GM12875 (cell line): ENCODE measurements at regions not wholly inside any gene's neighbourhood (a gene's known extent, or its start where the extent isn't known, plus 50 kb on each side); places are given as distances from the start of the nearest gene placed in this dataset.

Experiments used
- H3K4me3 ChIP-seq: one replicate; pipeline ENCODE4 v1.5.1; 2011; ENCODE audit warnings: low read depth, low read length, control low read depth
- TF ChIP-seq, protein P1 (sequence below): IDR thresholded peaks from 2 replicates; pipeline ENCODE4 v1.5.1; 2011; ENCODE audit warnings: low read depth, mild to moderate bottlenecking, control low read depth, inconsistent platforms, low read length, moderate library complexity, borderline replicate concordance; ENCODE audit not compliant: insufficient read depth

DNA sequence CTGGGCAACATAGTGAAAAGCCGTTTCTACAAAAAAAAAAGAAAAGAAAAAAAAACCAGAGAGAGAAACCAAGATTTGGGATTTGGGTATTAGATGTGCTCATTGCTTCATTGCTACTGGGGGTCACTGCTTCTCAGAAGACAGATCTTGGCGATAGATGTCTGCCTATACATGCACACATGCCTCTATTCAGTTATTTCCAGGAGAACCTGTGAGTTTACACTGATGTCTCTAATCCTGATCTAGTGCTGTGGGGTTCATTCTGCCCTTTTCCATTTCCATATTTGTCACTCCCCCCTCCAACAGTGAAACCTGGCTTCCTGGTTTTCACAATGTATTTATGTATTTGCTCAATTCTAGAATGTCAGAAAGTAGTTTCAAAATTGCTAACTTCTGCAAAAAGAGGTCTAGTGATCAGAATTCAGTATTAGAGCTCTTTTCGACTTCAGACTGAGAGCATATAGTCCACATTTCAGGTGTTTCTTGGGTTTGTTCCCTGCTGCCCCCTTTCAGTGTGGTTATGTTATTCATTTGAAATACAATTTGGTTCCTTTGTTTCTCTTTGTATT, 111.0 kb downstream of the SLC25A47 start:
- H3K4me3 ChIP-seq = no peak overlapping the region
- TF ChIP-seq, protein P1, sequence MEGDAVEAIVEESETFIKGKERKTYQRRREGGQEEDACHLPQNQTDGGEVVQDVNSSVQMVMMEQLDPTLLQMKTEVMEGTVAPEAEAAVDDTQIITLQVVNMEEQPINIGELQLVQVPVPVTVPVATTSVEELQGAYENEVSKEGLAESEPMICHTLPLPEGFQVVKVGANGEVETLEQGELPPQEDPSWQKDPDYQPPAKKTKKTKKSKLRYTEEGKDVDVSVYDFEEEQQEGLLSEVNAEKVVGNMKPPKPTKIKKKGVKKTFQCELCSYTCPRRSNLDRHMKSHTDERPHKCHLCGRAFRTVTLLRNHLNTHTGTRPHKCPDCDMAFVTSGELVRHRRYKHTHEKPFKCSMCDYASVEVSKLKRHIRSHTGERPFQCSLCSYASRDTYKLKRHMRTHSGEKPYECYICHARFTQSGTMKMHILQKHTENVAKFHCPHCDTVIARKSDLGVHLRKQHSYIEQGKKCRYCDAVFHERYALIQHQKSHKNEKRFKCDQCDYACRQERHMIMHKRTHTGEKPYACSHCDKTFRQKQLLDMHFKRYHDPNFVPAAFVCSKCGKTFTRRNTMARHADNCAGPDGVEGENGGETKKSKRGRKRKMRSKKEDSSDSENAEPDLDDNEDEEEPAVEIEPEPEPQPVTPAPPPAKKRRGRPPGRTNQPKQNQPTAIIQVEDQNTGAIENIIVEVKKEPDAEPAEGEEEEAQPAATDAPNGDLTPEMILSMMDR = no peak

DNA sequence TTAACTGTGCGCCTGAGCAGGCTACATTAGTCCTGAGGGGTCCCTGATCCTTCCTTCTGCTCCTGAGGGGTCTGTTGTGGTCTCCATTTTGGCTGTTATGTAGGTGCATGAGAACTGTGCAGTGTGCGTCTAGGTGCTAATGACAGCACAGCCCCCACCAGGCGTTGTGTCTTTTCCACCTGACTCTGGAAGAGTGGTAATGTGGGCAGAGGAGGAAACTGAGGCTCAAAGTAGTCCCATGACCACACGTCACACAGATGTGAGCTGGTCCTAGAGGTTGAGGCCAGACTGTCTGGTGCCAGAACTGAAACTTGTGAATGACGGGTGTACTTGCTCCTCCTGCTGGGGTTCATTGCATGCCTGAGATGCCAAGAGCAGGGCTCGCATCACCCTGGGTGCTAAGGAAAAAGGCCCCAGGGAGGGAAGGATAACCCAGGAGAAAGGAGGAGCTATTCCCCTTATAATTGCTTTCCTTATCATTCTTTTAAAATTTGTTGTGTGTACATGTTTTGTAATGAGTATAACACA, 111.8 kb downstream of the SLC25A47 start:
- TF ChIP-seq, protein P1 = no peak

DNA sequence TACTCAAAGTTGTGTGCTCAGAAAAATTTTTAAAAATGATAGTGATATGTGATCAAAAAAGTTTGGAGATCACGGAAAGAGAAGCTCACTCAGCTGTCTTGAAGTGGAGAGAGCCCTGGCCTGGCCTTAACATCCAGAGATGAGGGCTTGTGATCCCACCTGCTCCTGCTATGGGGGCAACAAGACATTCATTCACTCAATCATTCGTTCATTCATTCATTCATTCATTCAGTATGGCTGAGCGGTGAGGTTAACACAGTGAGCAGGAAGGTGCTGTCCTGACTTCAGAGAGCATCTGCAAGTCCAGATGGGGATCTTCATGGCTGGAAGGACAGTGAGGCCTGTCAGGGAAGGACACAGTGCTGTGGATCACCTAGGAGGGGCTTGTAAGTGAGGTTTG, 112.3 kb downstream of the SLC25A47 start:
- TF ChIP-seq, protein P1 = no peak
- no peak overlapping the region for H3K4me3 ChIP-seq

More for the DNA sequence above, 111.8 kb downstream of the SLC25A47 start:
- H3K4me3 ChIP-seq = no peak overlapping the region

DNA sequence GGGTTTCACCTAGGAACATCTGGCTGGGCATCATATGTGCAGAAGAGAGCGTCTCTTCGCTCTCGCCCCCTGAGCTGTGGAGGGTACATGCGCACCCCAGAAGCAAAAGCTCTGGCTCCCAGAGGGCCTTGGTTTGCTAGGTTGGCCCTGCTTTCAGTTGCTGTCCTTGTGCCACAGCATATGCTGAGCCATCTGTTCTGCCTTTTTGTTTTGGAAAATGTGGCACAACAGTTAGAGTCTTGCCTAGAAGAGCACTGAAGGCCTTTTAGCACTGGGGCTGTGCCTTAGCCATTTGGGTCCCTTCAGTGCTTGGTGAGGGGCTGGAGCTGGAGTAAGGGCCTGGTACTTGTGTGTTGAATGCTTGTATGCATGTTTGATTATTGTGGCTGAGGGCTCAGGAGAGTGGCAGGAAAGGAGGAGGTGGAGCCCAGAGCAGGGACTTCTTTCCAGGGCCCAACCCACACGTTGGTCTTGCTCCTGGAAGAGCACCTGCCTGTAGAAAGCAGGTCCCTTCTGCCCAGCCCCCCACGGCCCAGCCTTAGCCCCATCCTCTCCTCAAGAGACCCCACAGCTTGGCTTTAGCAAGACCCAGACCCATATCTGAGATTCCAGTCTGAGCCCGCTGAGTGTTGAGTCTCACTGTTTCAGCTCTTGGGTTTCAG, 113.7 kb downstream of the SLC25A47 start:
- TF ChIP-seq, protein P1 = no peak
- H3K4me3 ChIP-seq = no peak overlapping the region

DNA sequence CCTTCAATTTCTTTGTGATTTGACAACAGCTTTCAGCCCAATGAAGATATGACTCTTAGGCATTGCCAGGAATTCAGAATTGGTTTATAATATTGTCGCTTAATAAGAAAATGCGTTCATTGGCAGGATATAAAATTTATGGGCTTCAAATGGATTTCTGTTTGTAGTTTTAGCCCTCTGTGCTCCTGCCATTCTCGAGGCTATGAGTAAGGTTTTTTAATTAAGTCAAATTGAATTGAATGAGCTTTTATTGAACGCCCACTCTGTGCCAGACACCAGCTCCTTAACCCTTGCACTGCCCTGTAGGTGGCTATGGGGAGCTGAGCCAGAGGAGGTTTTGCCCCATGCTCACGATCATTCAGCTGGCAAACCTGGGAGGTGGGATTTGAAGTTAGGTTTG, 115.1 kb downstream of the SLC25A47 start:
- no peak overlapping the region for H3K4me3 ChIP-seq
- TF ChIP-seq, protein P1 = no peak

DNA sequence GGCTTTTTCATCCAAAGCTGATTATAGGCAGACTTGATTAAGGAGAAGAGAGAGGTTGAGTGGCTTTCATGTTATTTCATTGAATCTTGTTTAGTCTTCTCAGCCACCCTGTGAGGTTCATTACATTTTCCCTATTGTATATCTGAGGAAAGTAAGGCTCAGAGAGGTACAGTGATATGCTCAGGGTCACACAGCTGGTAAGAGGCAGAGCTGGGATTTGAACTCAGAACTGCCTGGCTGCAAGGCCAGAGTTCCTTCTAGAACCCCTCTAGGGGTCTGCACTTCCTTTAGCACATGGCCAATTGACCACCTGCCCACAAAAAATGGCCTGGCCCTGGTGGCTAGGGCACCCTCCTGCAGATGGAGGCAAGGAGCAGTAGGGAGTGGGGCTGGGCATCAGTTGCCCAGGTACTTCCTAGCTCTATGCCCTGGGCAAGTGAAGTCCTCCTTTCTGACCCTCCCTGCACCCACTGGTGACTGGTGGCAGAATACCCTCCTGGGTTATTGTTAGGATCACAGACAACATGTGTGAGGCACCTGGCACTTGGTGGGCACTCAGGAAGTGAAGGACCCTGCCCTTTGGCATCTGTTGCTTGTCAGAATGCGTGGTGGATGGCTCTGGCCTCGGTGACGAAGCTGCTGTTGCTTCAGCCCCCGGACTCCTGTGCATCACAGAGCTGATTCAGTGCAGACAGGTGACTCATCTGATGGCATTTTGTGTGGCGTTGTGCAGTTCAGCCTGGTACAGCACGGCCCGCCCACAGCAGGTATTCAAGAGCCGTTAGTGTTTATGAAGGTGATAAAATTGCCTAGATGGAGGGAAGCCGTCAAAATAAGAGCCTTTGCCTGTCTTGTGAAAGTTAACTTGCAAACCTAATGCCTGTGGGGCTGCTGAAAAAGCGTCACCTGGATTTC, 115.8 kb downstream of the SLC25A47 start:
- TF ChIP-seq, protein P1 = no peak

More for the DNA sequence above, 115.8 kb downstream of the SLC25A47 start:
- no peak overlapping the region for H3K4me3 ChIP-seq
